ENCODE measurements at regions not wholly inside any gene's neighbourhood (a gene's known extent, or its start where the extent isn't known, plus 50 kb on each side); places are given as distances from the start of the nearest gene placed in this dataset.

- DNase-seq (ENCODE audit: low read depth), result no peak
- no peak overlapping the region for H3K4me3 ChIP-seq (ENCODE audit: low read depth, low read length)
- TF ChIP-seq CTCF (conservative IDR thresholded peaks at IDR 0.05; ENCODE audit: low read depth, low read length), result no peak
These were observed 763.7 kb downstream of the PDHA2 start for GRCh38 chr4:96603641-96604040.

- DNase-seq (ENCODE audit: low read depth), result no peak
- no peak overlapping the region for H3K4me3 ChIP-seq (ENCODE audit: low read depth, low read length)
- no peak for TF ChIP-seq CTCF (conservative IDR thresholded peaks at IDR 0.05; ENCODE audit: low read depth, low read length)
These were observed 766.6 kb downstream of the PDHA2 start for GRCh38 chr4:96606451-96606850.

GRCh38 chr4:96626023-96626422 is 786.1 kb downstream of the PDHA2 start:
- DNase-seq (ENCODE audit: low read depth), result no peak
- no peak overlapping the region for H3K4me3 ChIP-seq (ENCODE audit: low read depth, low read length)
- TF ChIP-seq CTCF (conservative IDR thresholded peaks at IDR 0.05; ENCODE audit: low read depth, low read length), result no peak

- no peak for TF ChIP-seq CTCF (conservative IDR thresholded peaks at IDR 0.05; ENCODE audit: low read depth, low read length)
- no peak overlapping the region for H3K4me3 ChIP-seq (ENCODE audit: low read depth, low read length)
- no peak for DNase-seq (ENCODE audit: low read depth)
These were observed 790.9 kb downstream of the PDHA2 start for GRCh38 chr4:96630839-96631238.

- H3K4me3 ChIP-seq (ENCODE audit: low read depth, low read length), result no peak overlapping the region
- DNase-seq (ENCODE audit: low read depth), result no peak
- no peak for TF ChIP-seq CTCF (conservative IDR thresholded peaks at IDR 0.05; ENCODE audit: low read depth, low read length)
These were observed 798.1 kb downstream of the PDHA2 start for GRCh38 chr4:96637971-96638412.

GRCh38 chr4:96639932-96640331 is 800.0 kb downstream of the PDHA2 start:
- no peak for TF ChIP-seq CTCF (conservative IDR thresholded peaks at IDR 0.05; ENCODE audit: low read depth, low read length)
- DNase-seq (ENCODE audit: low read depth), result no peak
- H3K4me3 ChIP-seq (ENCODE audit: low read depth, low read length), result no peak overlapping the region

GRCh38 chr4:96642490-96642889 is 802.6 kb downstream of the PDHA2 start:
- no peak overlapping the region for H3K4me3 ChIP-seq (ENCODE audit: low read depth, low read length)
- no peak for DNase-seq (ENCODE audit: low read depth)
- no peak for TF ChIP-seq CTCF (conservative IDR thresholded peaks at IDR 0.05; ENCODE audit: low read depth, low read length)
